ENCODE measurements at regions not wholly inside any gene's neighbourhood (a gene's known extent, or its start where the extent isn't known, plus 50 kb on each side); places are given as distances from the start of the nearest gene placed in this dataset.

DNA sequence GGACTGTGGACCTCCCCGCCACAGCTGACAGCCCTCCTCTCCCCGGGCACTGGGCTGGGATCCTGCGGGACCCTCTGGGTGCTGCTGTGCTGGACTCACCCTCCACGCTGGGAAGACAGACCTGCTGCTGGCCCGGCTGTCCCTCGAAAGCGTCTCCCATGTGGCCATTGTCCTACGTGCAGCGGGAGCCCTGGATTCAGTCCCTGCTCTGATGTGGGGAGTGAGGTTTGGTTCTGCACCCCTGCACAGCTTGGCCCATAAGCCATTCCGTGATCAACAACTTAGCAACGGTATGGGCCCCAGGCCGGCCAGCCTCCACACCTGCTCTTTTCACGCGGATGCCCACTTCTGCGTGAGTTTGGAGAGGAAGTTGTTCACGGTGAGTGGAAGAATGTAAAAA lies 195.2 kb downstream of the TEX29 start:
- ATAC-seq (no peak), DNase-seq (peak in 1 of 3 donors; percentile 28)
- Histone ChIP-seq H3K9me3 (no peaks in the 10 kb centered on the region), H3K4me3 (no peak overlapping the region), H3K4me1 (ENCODE audit: low read depth) (no peaks in the 10 kb centered on the region), H3K36me3 (ENCODE audit: low read depth) (no peaks in the 10 kb centered on the region)
- TF ChIP-seq CTCF (IDR thresholded peaks at IDR 0.05), result no peak
- intact Hi-C loops (cut with DNase I, micrococcal nuclease), result no loop called here

- TF ChIP-seq CTCF (IDR thresholded peaks at IDR 0.05), result no peak
- ATAC-seq (no peak), DNase-seq (peak in 1 of 3 donors; percentile 37)
- Histone ChIP-seq H3K4me3 (no peak overlapping the region), H3K4me1 (ENCODE audit: low read depth) (no peaks in the 10 kb centered on the region), H3K9me3 (no peaks in the 10 kb centered on the region), H3K36me3 (ENCODE audit: low read depth) (no peaks in the 10 kb centered on the region)
- intact Hi-C loops (cut with DNase I, micrococcal nuclease), result no loop called here
These were observed 196.5 kb downstream of the TEX29 start for GRCh38 chr13:111516712-111517640.

DNA sequence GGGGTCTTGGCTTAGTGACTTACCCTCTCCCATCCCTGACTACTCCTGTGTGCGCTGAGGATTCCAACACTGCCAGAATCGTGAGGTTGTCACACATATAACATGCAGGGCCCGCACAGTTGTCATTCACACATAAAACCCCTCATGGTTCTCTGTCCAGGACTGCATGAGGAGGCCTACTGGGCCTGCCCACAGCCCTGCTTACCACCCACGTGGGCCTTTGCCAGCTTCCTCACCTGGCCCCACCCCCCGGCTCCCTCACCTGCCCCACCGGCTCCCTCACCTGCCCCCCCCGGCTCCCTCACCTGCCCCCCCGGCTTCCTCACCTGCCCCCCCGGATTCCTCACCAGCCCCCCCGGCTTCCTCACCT lies 197.2 kb downstream of the TEX29 start:
- H3K4me1 ChIP-seq (ENCODE audit: low read depth), result no peaks in the 10 kb centered on the region
- no peak for ATAC-seq
- intact Hi-C loops (cut with DNase I, micrococcal nuclease), result no loop called here
- no peaks in the 10 kb centered on the region for H3K9me3 ChIP-seq
- no peak overlapping the region for H3K4me3 ChIP-seq
- H3K36me3 ChIP-seq (ENCODE audit: low read depth), result no peaks in the 10 kb centered on the region
- TF ChIP-seq CTCF (IDR thresholded peaks at IDR 0.05), result no peak
- no peak for DNase-seq

- TF ChIP-seq CTCF (IDR thresholded peaks at IDR 0.05), result no peak
- intact Hi-C loops (cut with DNase I, micrococcal nuclease), result no loop called here
- peak in 1 of 3 donors; percentile 19 for DNase-seq
- Histone ChIP-seq H3K36me3 (ENCODE audit: low read depth) (no peaks in the 10 kb centered on the region), H3K4me1 (ENCODE audit: low read depth) (no peaks in the 10 kb centered on the region), H3K9me3 (no peaks in the 10 kb centered on the region), H3K4me3 (no peak overlapping the region)
- no peak for ATAC-seq
These were observed 197.8 kb downstream of the TEX29 start for GRCh38 chr13:111518161-111518792.

- no peaks in the 10 kb centered on the region for H3K36me3 ChIP-seq (ENCODE audit: low read depth)
- H3K4me3 ChIP-seq, result no peak overlapping the region
- ATAC-seq, result no peak
- peak in 1 of 3 donors; percentile 37 for DNase-seq
- no peaks in the 10 kb centered on the region for H3K9me3 ChIP-seq
- intact Hi-C loops (cut with DNase I, micrococcal nuclease), result no loop called here
- H3K4me1 ChIP-seq (ENCODE audit: low read depth), result no peaks in the 10 kb centered on the region
- no peak for TF ChIP-seq CTCF (IDR thresholded peaks at IDR 0.05)
These were observed 198.6 kb downstream of the TEX29 start for GRCh38 chr13:111519041-111519440.

Data from mucosa of descending colon (tissue), 3 donors.